ENCODE measurements at regions not wholly inside any gene's neighbourhood (a gene's known extent, or its start where the extent isn't known, plus 50 kb on each side); places are given as distances from the start of the nearest gene placed in this dataset.
A peak's percentile ranks its signal among the peaks of the same experiment; 100 is the strongest.
"Not testable (repeated sequence)": the region's sequence is repeated elsewhere in the genome, so short reads cannot be mapped to it uniquely, and the experiment has no call there.

DNA sequence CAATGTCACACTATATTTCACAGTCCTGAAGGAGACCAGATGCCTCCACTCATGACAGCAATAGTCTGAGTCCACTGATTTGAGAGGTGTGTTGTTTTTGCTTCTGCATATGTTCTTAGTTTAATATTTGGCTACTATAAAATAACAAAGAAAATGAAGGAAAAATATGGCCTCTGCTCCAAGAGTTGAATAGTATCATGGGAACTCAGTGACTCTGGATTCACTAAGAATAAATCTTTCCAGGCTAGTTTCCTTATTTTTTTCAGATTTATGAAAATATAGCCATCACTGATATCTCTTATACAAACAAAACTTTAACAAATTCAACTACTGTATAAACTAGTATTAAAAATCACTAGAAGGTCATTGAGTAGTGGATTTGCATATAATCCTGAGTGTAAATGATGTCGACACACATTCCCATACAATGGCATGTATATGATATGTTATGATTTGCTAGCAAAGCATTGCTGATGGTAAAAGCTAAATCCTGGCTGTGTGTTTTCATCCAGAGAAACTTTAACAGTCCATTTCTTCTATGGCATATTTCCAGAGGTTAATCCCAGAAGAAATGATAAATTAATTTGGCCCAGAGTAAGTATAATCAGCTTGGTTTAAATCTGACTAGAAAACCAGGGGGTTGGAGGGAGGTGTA lies 66.0 kb upstream of the VIPR2 start:
- DNase-seq (ENCODE audit: extremely low read depth, low read depth), result no peak

DNA sequence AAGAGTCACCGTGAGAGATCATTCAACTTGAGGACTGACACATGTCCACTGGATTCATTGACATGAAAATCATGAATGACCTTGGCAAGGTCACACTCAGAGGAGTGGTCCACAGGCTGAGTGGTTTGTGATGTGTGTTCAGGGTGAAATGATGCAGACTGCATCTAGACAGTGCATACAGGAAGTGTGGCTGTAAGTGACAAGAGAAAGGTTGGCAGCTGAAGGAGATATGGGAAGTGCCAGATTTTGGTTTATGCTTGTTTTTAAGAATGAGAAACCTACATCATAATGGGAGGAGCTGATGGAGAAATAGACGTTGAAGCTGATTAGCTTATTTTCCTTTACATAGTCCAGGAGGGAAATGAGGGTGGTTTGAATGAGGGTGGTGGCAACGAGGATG lies 64.8 kb upstream of the VIPR2 start:
- no peak for DNase-seq (ENCODE audit: extremely low read depth, low read depth)

DNA sequence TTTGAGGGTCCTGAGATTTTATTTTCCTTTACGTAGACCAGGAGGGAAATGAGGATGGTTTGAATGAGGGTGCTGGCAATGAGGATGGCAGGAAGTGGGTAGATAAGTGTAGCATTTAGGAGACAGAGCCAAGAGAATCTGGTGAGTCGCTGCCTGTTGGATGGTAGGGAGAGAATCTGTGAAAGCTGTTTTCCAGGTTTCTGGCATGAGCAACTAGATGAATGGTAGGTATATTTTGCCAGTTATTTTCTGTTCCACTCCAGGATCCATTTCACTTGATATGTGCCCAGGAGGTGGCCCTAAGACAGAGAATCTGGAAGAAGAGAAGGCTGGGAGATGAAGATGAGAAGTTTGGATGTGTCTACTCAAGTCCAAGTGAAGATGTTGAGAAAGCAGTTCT lies 63.3 kb upstream of the VIPR2 start:
- no peak for DNase-seq (ENCODE audit: extremely low read depth, low read depth)

DNA sequence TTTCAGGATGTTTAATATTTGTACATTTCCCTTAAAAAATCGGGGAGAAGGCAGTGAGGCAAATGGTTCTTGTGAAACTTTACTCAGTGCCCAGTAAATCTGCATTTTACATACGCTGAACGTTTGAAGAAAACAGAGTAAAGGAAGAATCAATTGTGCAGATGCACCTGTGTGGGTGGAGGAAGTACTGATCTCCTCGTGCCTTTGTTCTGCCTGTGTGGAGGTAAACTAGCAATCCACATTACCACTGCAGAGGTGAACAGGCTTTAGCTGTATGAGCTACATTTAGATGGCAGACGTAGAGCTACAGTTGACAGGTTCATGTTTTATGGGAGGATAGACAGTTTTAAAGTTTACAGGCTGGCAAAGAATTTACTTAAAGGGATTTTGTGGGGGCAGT lies 62.7 kb upstream of the VIPR2 start:
- no peak for DNase-seq (ENCODE audit: extremely low read depth, low read depth)

DNA sequence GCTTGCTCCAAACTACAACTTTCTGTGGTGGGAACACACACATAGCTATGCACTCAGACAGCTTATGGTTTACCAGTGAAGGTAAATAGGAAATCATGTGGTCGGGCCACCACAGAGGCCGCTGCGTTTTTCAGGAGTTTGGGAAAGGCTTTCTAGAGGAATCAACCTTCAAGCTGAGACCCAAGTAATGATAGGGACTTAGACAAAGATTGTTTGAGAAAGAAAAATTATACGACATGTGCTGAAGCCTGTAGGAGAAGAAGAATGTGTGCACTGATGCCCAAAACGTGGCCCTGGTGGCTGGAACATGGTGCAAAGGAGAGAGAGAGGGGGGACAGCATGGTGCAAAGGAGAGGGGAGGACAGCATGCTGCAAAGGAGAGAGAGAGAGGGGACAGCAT lies 61.2 kb upstream of the VIPR2 start:
- no peak for DNase-seq (ENCODE audit: extremely low read depth, low read depth)

DNA sequence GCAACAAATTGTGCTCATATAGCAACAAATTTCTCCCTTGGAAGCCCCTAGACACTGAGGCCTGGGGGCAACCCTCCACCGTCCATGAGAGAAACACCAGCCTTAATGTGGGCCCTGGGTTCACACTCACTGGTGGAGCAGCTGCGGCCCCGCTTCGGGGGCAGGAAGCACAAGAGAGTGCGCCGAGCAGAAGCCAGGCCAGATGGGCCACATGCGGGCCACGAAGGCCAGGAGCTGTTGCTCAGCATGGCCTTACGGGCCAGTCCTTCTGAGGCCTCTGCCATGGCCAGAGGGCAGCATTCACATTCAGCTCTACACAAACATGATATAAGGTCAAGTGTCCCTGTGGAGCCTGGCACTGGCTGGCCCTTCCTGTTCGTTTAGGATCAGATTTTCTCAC lies 60.0 kb upstream of the VIPR2 start:
- no peak for DNase-seq (ENCODE audit: extremely low read depth, low read depth)

DNA sequence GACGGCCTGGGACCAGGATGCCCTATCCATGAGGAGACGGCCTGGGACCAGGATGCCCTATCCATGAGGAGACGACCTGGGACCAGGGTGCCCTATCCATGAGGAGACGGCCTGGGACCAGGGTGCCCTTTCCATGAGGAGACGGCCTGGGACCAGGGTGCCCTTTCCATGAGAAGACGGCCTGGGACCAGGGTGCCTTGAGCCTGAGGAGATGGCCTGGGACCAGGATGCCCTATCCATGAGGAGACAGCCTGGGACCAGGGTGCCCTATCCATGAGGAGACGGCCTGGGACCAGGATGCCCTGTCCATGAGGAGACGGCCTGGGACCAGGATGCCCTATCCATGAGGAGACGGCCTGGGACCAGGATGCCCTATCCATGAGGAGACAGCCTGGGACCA lies 58.6 kb upstream of the VIPR2 start:
- not testable (repeated sequence) for DNase-seq (ENCODE audit: extremely low read depth, low read depth)

DNA sequence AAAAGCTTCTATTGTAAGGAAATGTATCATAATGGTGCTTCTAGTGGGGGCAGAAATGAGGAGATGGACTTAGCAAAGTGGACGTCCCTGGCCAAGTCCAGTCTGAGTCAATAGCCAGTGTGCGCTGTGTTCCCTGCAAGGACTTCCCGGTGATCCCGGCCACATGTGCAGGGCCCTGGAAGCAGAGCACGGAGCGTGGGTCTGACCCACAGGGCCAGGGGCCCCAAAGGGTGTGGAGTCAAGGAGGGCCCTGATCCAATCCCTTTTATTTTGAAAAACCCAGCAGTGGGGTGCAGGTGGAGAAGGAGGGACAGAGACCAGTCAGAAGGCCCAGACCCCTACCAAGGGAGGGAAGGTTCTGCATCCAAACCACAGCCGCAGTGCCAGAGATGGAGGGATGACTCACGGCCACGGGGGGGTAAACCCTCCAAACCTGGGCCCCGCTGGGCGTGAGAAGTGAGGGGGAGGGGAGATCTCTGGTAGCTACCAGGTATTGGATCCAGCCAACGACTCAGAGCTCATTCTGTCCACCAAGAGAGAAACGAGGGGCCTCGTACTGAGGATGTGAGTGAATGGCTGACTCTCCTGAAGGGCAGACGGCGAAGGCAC lies 57.2 kb upstream of the VIPR2 start:
- DNase-seq (ENCODE audit: extremely low read depth, low read depth), result no peak

DNA sequence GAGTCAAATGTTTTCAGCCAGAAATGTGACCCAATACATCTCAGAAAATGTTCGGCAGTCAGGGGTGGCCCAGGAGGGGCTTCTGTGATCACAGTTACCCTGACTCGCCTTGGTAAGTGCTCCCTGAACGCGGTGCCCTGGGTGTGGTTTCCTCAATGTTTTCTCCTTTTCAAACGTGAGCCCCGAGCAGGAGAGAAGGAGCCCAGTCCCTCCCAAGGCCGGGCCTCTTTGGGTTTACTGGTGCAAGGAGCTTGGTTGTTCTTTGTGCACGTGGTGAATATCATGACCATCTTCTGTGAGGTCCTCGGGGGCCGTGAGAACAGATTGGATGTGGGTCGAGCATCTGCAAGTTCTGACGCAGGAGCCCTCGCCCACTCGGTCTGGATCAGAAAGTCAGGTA lies 55.8 kb upstream of the VIPR2 start:
- DNase-seq (ENCODE audit: extremely low read depth, low read depth), result no peak

DNA sequence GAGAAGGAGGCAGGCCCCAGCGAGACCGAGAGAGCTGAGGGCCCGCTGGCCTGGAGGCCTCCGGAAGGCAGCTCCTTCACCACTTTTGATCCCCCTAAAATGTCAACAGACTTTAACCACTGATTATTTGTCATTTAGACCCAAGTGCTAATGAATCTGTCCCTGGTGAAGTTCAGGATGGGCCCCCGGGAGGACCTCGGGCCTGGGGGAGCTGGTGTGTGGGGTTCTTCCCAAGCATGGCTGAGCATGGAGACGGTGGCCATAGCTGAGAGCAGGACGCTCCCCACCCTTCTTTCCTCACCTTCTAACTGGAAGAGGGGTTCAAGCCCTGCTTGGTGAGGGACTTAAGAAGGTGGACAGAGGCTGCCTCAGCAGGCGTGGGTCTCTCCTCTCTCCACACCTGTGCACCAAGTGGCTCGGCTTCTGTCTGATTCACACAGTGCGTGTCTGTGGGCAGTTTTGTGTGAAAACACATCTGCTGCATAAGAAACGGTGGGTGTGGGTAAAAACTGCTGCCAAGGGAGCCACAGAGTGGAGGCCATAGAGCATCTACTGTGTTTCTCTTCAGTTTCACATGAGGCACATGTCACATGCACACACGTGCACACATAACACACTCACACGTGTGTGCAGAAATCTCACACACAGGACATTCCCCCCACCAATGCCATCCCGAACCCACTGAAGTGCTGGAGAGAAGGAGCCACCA lies 53.5 kb upstream of the VIPR2 start:
- DNase-seq (ENCODE audit: extremely low read depth, low read depth), result no peak

DNA sequence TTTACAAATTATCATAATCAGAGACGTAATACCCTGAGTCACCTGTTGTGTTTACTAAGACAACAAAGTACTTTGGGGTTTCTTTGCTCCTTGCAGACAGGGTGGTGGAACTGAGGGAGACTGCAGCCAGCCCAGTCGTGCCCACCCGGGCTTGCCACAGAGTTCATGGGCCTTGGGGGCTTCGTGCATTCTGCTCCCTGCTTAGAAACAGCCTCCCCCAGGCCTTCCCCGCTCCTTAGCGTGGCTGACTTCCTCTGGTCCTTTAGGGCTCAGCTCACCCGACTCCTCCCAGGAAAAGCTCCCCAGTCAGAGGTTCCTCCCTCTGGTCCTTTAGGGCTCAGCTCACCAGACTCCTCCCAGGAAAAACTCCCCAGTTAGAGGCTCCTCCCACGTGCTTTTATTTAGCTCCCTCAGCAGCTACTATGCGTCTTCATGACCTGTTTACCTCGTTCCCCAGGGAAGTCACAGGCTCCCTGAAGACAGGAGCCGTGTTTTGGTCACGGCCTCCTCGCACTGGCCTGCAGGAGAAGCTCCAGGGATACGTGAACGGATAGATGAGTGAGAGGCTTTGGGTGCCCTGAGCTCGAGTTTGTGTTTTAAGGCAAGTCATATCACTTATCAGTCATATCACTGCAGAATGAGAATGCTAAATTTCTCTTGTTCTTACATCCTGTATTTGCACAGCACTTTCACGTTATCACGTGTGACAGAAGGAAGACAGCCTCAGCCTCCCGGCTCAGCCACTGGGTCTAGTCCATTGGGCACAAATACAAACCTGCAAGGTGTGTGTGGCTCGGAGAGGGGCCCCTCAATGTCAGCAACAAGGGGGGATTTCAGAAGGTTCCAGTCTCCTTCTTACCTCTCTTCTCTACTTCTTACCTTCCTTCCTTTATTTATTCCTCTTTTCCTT lies 52.7 kb upstream of the VIPR2 start:
- DNase-seq (ENCODE audit: extremely low read depth, low read depth), result peak; percentile 59

DNA sequence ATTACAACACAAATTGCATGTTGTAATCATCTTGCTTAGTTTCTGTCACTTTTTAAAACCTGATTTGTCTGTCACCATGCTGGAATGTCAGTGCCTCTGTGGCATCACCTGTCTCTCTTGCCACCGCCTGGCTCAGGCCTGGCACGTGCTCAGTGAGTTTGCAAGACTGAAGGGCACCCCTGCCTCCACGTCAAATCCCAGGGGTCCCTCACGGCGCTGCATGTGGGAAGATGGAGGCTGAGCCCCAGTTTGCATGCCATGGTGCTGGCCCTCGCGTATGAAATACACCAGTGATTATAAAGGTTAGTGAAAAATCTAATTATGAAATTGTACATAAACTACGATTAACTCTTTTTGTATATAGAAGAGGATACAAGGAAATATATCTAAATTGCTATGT lies 51.9 kb upstream of the VIPR2 start:
- DNase-seq (ENCODE audit: extremely low read depth, low read depth), result no peak

DNA sequence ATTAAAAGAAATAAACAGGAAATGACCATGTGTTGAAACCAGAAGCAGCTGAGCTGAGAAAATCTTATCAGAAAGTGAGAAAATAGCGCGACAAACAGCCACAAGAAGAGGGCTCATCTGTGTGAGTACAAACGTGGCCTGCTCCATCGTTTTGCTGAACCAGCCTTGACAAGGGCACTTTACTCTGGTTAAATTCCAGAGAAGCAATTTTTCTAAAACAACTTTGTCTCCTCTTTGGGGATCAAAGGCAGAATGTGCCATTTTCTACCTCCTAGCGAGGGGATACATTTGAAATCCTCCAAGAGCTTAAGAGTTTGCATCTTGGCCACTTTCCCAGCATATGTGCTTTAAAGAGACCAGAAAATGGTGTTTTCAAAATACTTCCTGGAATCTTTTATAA lies 51.3 kb upstream of the VIPR2 start:
- no peak for DNase-seq (ENCODE audit: extremely low read depth, low read depth)
